ENCODE measurements at regions not wholly inside any gene's neighbourhood (a gene's known extent, or its start where the extent isn't known, plus 50 kb on each side); places are given as distances from the start of the nearest gene placed in this dataset.

DNA sequence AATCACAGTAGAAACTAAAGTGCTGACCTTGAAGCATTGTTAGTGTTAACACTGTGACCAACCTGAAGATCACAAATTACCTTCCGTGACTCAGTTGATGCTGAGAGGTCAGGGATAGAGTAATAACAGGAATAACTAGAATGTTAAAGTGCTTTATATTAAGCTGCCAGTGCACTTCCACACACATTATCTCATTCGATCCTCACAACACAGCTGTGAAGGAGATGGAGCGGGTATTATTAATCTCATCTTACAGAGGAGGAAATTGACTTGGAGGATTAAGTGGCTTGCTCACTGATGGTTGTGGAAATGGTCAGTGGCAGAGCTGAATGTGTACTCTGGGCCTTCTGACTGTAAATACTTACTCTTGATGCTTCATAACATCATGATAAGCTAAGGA lies 252.5 kb upstream of the DMRT1 start:
- no peaks in the 10 kb centered on the region for H4K20me1 ChIP-seq (ENCODE audit: insufficient read depth)
- H3K4me3 ChIP-seq (ENCODE audit: low read depth in 2 of 2, low read length in 1 of 2), result no peak overlapping the region
- no peak overlapping the region for H3K4me2 ChIP-seq
- H2AFZ ChIP-seq (ENCODE audit: low read depth), result no peak overlapping the region
- no peaks in the 10 kb centered on the region for H3K79me2 ChIP-seq (ENCODE audit: insufficient read depth)
- no peaks in the 10 kb centered on the region for H3K4me1 ChIP-seq (ENCODE audit: control insufficient read depth in 1 of 2, insufficient read depth in 2 of 2, low read depth in 1 of 2, low read length in 1 of 2)
- ChIA-PET POLR2A (no interaction called here), CTCF (no interaction called here)
- H3K27ac ChIP-seq (ENCODE audit: low read depth in 2 of 2, low read length in 1 of 2), result no peak overlapping the region
- DNase-seq, result no peak
- H3K9me2 ChIP-seq, result no peaks in the 10 kb centered on the region
- H3K27me3 ChIP-seq (ENCODE audit: insufficient read depth), result peaks cover 13% of the 10 kb centered on the region; the same call in 1 of the 2 replicates
- no peaks in the 10 kb centered on the region for H3K9me3 ChIP-seq
- 0% methylated on average over 3 of the region's 3 CpGs for whole genome bisulfite sequencing (ENCODE audit: low lambda C conversion rate)
- no peaks in the 10 kb centered on the region for H3F3A ChIP-seq (replicated peaks; ENCODE audit: insufficient read depth)
- H3K36me3 ChIP-seq (replicated peaks in 1 of 2; ENCODE audit: control insufficient read depth in 1 of 2, insufficient read depth in 2 of 2, low read length in 1 of 2), result no peaks in the 10 kb centered on the region
- TF ChIP-seq JUND (IDR thresholded peaks at IDR 0.05), result no peak
- TF ChIP-seq ELF1 (IDR thresholded peaks at IDR 0.05), result no peak
- TF ChIP-seq, protein P1, sequence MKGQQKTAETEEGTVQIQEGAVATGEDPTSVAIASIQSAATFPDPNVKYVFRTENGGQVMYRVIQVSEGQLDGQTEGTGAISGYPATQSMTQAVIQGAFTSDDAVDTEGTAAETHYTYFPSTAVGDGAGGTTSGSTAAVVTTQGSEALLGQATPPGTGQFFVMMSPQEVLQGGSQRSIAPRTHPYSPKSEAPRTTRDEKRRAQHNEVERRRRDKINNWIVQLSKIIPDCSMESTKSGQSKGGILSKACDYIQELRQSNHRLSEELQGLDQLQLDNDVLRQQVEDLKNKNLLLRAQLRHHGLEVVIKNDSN (IDR thresholded peaks at IDR 0.05; ENCODE audit: borderline replicate concordance, low read depth), result no peak
- TF ChIP-seq EP300 (IDR thresholded peaks at IDR 0.05; ENCODE audit: borderline replicate concordance in 1 of 2, low read depth in 1 of 2, low read length in 1 of 2), result no peak
- no peak overlapping the region for H3K9ac ChIP-seq

DNA sequence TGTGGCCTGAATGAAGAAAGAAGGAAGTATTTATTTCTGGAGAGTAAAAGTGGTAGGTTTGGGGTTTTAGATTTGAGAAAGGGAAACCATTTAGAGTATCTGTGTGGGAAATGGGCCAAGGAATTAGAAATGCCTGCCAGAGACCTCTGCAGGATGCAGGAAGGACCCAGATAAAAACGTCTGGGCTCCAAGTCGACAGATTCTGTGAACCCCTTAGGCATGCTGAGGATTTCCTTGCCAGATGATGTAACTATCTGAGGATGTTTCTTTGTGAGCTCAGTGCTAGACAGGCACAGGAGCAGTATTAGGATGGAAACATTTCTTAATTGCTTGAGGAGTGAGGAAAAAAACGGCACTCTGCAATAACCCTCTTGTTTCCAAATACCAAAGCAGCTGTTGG lies 251.8 kb upstream of the DMRT1 start:
- no peak overlapping the region for H3K4me3 ChIP-seq (ENCODE audit: low read depth in 2 of 2, low read length in 1 of 2)
- H3K4me1 ChIP-seq (ENCODE audit: control insufficient read depth in 1 of 2, insufficient read depth in 2 of 2, low read depth in 1 of 2, low read length in 1 of 2), result no peaks in the 10 kb centered on the region
- 3% methylated on average over 3 of the region's 3 CpGs for whole genome bisulfite sequencing (ENCODE audit: low lambda C conversion rate)
- CTCF ChIA-PET, result no interaction called here
- no peak overlapping the region for H3K27ac ChIP-seq (ENCODE audit: low read depth in 2 of 2, low read length in 1 of 2)
- TF ChIP-seq SIN3A (IDR thresholded peaks at IDR 0.05; ENCODE audit: borderline replicate concordance, low read depth, low read length) (no peak), FOXJ3 (CRISPR knock-in tag; IDR thresholded peaks at IDR 0.05) (no peak), EP300 (IDR thresholded peaks at IDR 0.05; ENCODE audit: borderline replicate concordance in 1 of 2, low read depth in 1 of 2, low read length in 1 of 2) (no peak), TCF12 (IDR thresholded peaks at IDR 0.05) (no peak), MEF2A (IDR thresholded peaks at IDR 0.05; ENCODE audit: borderline replicate concordance, low read depth) (no peak), RFX5 (IDR thresholded peaks at IDR 0.05; ENCODE audit: low read length) (no peak), YY1 (IDR thresholded peaks at IDR 0.05; ENCODE audit: low read depth) (no peak), RCOR1 (IDR thresholded peaks at IDR 0.05; ENCODE audit: low read length) (no peak), POLR2AphosphoS5 (IDR thresholded peaks at IDR 0.05; ENCODE audit: low read depth, low read length) (no peak), RXRA (IDR thresholded peaks at IDR 0.05; ENCODE audit: borderline replicate concordance, low read depth) (no peak)
- TF ChIP-seq, protein P2, sequence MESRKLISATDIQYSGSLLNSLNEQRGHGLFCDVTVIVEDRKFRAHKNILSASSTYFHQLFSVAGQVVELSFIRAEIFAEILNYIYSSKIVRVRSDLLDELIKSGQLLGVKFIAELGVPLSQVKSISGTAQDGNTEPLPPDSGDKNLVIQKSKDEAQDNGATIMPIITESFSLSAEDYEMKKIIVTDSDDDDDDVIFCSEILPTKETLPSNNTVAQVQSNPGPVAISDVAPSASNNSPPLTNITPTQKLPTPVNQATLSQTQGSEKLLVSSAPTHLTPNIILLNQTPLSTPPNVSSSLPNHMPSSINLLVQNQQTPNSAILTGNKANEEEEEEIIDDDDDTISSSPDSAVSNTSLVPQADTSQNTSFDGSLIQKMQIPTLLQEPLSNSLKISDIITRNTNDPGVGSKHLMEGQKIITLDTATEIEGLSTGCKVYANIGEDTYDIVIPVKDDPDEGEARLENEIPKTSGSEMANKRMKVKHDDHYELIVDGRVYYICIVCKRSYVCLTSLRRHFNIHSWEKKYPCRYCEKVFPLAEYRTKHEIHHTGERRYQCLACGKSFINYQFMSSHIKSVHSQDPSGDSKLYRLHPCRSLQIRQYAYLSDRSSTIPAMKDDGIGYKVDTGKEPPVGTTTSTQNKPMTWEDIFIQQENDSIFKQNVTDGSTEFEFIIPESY (IDR thresholded peaks at IDR 0.05; ENCODE audit: borderline replicate concordance, low read depth), result no peak
- TF ChIP-seq, protein P3, sequence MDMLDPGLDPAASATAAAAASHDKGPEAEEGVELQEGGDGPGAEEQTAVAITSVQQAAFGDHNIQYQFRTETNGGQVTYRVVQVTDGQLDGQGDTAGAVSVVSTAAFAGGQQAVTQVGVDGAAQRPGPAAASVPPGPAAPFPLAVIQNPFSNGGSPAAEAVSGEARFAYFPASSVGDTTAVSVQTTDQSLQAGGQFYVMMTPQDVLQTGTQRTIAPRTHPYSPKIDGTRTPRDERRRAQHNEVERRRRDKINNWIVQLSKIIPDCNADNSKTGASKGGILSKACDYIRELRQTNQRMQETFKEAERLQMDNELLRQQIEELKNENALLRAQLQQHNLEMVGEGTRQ (IDR thresholded peaks at IDR 0.05; ENCODE audit: borderline replicate concordance, low read depth, low read length), result no peak
- no peaks in the 10 kb centered on the region for H3K36me3 ChIP-seq (replicated peaks in 1 of 2; ENCODE audit: control insufficient read depth in 1 of 2, insufficient read depth in 2 of 2, low read length in 1 of 2)
- POLR2A ChIA-PET, result no interaction called here
- no peak for DNase-seq
- no peak overlapping the region for H2AFZ ChIP-seq (ENCODE audit: low read depth)
- H3K27me3 ChIP-seq (ENCODE audit: insufficient read depth), result peaks cover 14% of the 10 kb centered on the region; the same call in 1 of the 2 replicates
- H3K9me2 ChIP-seq, result no peaks in the 10 kb centered on the region
- no peaks in the 10 kb centered on the region for H3K79me2 ChIP-seq (ENCODE audit: insufficient read depth)
- H4K20me1 ChIP-seq (ENCODE audit: insufficient read depth), result no peaks in the 10 kb centered on the region
- no peak overlapping the region for H3K9ac ChIP-seq
- H3K9me3 ChIP-seq, result no peaks in the 10 kb centered on the region
- H3K4me2 ChIP-seq, result no peak overlapping the region
- H3F3A ChIP-seq (replicated peaks; ENCODE audit: insufficient read depth), result no peaks in the 10 kb centered on the region

All from SK-N-SH (cell line).